Fibroblast of the aortic adventitia (primary cell): ENCODE measurements at regions not wholly inside any gene's neighbourhood (a gene's known extent, or its start where the extent isn't known, plus 50 kb on each side); places are given as distances from the start of the nearest gene placed in this dataset.

Experiments used
- DNase-seq: peaks from one replicate; pipeline ENCODE4 v3.0.0-alpha.2; 2010; ENCODE audit warnings: low read depth
- H3K4me3 ChIP-seq: 2 replicates; pipeline ENCODE4 v1.5.1; 2011; ENCODE audit warnings: low read depth, mild to moderate bottlenecking, control low read depth, low read length, moderate library complexity
- TF ChIP-seq, protein P1 (sequence below): IDR thresholded peaks from 2 replicates; pipeline ENCODE4 v1.5.1; 2011; ENCODE audit warnings: mild to moderate bottlenecking, low read length, control low read depth, inconsistent platforms; ENCODE audit not compliant: insufficient read depth

DNA sequence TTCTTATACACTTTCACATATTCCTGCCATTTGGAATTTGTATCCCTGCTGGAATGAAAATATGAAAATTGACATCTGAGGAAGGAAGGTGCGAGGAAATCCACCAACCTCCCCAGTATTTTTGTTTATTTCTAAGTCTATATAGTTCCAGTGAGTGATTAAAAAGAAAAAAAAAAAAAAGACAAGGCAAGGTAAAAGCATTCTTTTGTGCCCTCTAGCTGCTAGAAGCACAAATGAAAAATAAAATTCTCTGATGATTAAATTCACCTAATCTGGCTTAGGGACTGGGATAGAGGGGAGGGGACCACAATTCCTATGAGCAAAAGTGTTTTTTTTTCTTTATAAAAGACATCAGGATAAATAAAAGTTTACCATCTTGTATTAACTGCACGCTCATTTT, 370.9 kb downstream of the NR2F2 start:
- no peak for DNase-seq
- H3K4me3 ChIP-seq, result no peak overlapping the region
- TF ChIP-seq, protein P1, sequence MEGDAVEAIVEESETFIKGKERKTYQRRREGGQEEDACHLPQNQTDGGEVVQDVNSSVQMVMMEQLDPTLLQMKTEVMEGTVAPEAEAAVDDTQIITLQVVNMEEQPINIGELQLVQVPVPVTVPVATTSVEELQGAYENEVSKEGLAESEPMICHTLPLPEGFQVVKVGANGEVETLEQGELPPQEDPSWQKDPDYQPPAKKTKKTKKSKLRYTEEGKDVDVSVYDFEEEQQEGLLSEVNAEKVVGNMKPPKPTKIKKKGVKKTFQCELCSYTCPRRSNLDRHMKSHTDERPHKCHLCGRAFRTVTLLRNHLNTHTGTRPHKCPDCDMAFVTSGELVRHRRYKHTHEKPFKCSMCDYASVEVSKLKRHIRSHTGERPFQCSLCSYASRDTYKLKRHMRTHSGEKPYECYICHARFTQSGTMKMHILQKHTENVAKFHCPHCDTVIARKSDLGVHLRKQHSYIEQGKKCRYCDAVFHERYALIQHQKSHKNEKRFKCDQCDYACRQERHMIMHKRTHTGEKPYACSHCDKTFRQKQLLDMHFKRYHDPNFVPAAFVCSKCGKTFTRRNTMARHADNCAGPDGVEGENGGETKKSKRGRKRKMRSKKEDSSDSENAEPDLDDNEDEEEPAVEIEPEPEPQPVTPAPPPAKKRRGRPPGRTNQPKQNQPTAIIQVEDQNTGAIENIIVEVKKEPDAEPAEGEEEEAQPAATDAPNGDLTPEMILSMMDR, result no peak

DNA sequence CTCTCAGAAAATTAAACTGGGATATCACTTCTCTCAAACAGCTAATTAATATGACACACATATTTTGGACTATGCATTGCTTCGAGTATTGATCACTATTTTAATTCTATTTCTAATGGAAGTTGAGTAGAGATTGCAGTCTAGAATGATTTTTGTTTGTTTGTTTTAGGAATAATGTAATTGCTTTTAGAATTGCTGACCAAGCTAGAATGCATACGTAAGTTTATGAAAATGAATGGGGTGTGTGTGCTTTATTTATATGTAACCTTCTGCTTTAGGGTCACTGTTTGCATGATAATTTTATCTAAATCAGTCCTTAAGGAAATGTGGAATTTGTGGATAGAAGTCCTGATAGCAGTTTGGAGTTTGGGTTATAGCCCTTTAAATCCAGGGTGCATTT, 371.4 kb downstream of the NR2F2 start:
- no peak overlapping the region for H3K4me3 ChIP-seq
- no peak for DNase-seq
- TF ChIP-seq, protein P1, result no peak

DNA sequence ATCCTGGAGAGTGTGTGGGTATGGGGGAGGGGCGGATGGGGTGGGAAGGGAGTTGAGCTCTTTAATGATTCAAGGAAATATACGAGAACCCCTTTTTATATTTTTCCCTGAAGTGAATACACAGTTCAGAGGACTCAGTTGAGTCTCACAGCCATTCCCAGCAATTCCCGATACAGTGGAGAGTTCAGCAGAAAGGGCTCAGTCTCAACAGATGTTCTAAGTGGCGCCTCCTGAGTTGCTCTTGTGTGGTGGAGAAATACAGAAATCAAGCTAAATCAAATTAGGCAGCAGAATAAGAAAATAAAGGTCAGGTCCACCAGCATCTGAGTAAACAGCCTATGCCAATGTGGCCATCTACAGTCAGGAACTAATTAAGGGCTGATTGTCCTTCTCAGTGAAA, 372.1 kb downstream of the NR2F2 start:
- H3K4me3 ChIP-seq, result no peak overlapping the region
- DNase-seq, result no peak
- TF ChIP-seq, protein P1, result no peak

DNA sequence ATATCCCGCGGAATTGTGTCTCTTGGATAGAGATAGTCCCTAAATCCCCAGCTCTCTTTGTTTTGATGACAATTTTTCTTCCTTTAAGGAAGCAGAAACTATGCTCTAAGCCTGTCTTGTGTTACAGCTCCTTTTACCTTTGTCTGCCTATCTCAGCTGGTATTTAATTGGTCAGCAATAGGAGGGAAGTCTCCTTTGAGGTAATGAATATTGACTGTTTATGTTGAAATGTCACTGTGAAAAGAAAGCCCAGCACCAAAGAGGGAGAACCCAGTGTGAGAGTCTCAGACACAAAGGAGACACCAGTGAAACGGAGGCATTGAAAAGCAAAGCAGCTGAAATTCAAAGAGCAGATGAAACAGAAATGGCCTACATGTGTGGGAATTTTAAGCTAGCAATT, 372.6 kb downstream of the NR2F2 start:
- TF ChIP-seq, protein P1, result no peak

DNA sequence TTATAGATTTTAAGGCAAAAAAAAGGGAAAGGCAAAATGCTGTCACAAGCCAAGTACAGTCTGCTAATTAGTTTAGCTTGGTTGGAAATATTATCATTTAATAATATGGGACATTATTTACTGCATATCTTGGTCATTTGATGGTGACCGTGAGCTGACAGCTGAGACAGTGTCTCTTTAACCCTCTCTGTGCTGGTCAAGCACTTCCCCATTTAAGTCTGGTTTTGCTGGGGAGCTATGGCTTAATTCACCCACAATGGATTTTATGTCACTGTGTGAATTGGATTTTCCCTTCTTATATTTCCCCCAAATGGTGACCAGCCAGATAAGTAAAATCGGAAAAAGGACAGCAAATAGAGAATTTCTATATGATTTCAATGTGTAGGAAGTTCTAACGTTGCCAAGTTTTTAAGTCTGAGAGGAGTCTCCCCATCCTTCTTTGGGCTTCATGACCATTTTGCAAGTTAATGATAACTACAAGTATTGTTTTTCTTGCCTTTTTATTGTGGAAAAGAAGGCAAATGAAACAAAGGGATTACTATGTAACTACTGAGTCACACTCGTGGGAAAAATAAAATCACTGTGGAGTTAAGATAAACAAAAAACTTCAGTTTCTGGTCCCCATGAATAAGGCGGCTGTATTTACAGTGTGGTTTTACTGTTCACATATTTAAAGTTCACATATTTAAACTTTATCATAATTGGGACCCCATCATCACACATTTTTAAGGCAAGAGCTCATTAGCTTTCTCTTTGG, 373.5 kb downstream of the NR2F2 start:
- no peak for DNase-seq
- H3K4me3 ChIP-seq, result no peak overlapping the region
- TF ChIP-seq, protein P1, result no peak

More for the DNA sequence above, 372.6 kb downstream of the NR2F2 start:
- DNase-seq, result no peak
- no peak overlapping the region for H3K4me3 ChIP-seq

DNA sequence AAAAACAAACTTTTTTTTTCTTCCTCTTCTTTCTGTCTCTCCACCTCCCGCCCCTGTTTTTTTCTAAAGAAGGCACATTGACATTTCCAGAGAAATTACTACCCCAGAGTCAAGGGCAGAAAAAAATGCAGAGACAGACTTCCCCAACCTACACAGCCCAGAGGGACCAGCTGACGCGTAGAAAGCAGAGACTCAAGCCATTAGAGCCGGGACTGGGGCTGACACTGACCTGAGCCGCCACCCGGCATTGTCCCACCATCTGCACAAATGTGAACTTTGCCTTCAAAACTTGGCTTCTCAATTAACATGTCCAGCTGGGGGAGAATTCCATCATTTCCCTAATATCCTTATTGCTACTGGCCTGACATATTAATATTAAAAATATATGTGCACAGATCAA, 385.6 kb downstream of the NR2F2 start:
- TF ChIP-seq, protein P1, result no peak
- no peak overlapping the region for H3K4me3 ChIP-seq
- no peak for DNase-seq

DNA sequence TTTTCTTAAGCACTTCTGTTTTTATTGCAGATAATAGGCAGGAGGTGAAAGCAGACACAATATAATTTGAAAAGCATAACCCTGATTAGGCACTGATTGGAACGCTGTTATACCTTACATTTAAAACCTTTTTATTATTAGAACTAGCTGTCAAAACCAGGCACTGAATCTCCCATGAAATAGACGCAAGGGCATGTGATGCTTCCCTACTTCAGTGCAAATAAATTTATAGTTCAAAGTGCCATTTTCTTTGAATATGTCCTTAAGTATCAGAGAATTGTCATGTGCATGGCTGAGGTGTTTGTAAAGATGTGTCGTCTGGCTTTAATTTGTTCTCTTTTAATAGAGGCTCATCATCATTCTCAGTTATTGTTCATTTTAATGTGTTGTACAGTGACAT, 386.0 kb downstream of the NR2F2 start:
- no peak overlapping the region for H3K4me3 ChIP-seq
- TF ChIP-seq, protein P1, result no peak
- DNase-seq, result no peak
